Naive thymus-derived CD4-positive, alpha-beta T cell (primary cell): ENCODE measurements at regions not wholly inside any gene's neighbourhood (a gene's known extent, or its start where the extent isn't known, plus 50 kb on each side); places are given as distances from the start of the nearest gene placed in this dataset.

ENCODE experiments used
- ATAC-seq: fragments of 150-1000 bp; cut with Tn5 transposase; 2 replicates; pipeline ENCODE4 v1.10.0; 2021; ENCODE audit warnings: mild to moderate bottlenecking, moderate library complexity
- CTCF ChIA-PET: fragments of 350-600 bp; sonication (Branson Sonifier 250); formaldehyde crosslinking; loops from one replicate; lab custom pipeline; 2021; ENCODE audit warnings: antibody characterized with exemption; lab: Charles Lee
- POLR2A ChIA-PET: fragments of 350-600 bp; sonication (Branson Sonifier 250); formaldehyde crosslinking; loops from one replicate; lab custom pipeline; 2021; ENCODE audit warnings: antibody characterized with exemption, inconsistent platforms; lab: Charles Lee
- DNase-seq, 9 donors: peaks; one replicate each; pipeline versions ENCODE4 v3.0.0 to v3.0.0-alpha.2; 2020 to 2022; ENCODE audit warnings: mixed read lengths in 1 of 9
- H3K27ac ChIP-seq: one replicate; pipeline ENCODE4 v1.7.0; 2013; ENCODE audit warnings: mild to moderate bottlenecking, low read depth, low read length, moderate library complexity
- H3K27me3 ChIP-seq, 2 donors: one replicate each; pipeline ENCODE4 v1.7.0; 2013; ENCODE audit warnings: low read length in 2 of 2, mild to moderate bottlenecking in 2 of 2, moderate library complexity in 2 of 2; ENCODE audit not compliant: control insufficient read depth in 2 of 2, insufficient read depth in 2 of 2
- H3K36me3 ChIP-seq, 3 experiments: 1 replicate in 2 of 3; 2 replicates in 1 of 3; pipeline ENCODE4 v1.7.0; 2013; ENCODE audit warnings: low read length in 3 of 3, mild to moderate bottlenecking in 3 of 3, moderate library complexity in 1 of 3; ENCODE audit not compliant: insufficient read depth in 3 of 3, control insufficient read depth in 2 of 3
- H3K4me1 ChIP-seq, 2 donors: one replicate each; pipeline ENCODE4 v1.7.0; 2013; ENCODE audit warnings: low read length in 2 of 2, mild to moderate bottlenecking in 2 of 2, moderate library complexity in 1 of 2; ENCODE audit not compliant: control insufficient read depth in 2 of 2, insufficient read depth in 2 of 2
- H3K4me3 ChIP-seq: 2 replicates; pipeline ENCODE4 v1.7.0; 2013; ENCODE audit warnings: mild to moderate bottlenecking, low read length
- H3K9me3 ChIP-seq, 3 experiments: 1 replicate in 2 of 3; 2 replicates in 1 of 3; pipeline ENCODE4 v1.7.0; 2013; ENCODE audit warnings: low read length in 3 of 3; ENCODE audit not compliant: control insufficient read depth in 2 of 3
- H3K27ac Mint-ChIP-seq, 9 donors: one replicate each; pipeline ENCODE4 v1.8.0; 2020 to 2022; ENCODE audit warnings: mixed read lengths in 9 of 9, mild to moderate bottlenecking in 8 of 9, moderate library complexity in 5 of 9, inconsistent platforms in 2 of 9
- H3K27me3 Mint-ChIP-seq, 5 donors: one replicate each; pipeline ENCODE4 v1.8.0; 2021 to 2022; ENCODE audit warnings: mixed read lengths in 5 of 5, mild to moderate bottlenecking in 1 of 5
- H3K36me3 Mint-ChIP-seq, 5 donors: one replicate each; pipeline ENCODE4 v1.8.0; 2020 to 2022; ENCODE audit warnings: mixed read lengths in 5 of 5, mild to moderate bottlenecking in 3 of 5, inconsistent platforms in 1 of 5
- H3K4me1 Mint-ChIP-seq, 7 donors: one replicate each; pipeline ENCODE4 v1.8.0; 2020 to 2022; ENCODE audit warnings: mixed read lengths in 7 of 7, mild to moderate bottlenecking in 3 of 7, inconsistent platforms in 1 of 7
- H3K4me3 Mint-ChIP-seq, 10 donors: one replicate each; pipeline ENCODE4 v1.8.0; 2020 to 2022; ENCODE audit warnings: mild to moderate bottlenecking in 10 of 10, mixed read lengths in 10 of 10, moderate library complexity in 6 of 10, inconsistent platforms in 2 of 10
- H3K9me3 Mint-ChIP-seq, 11 donors: one replicate each; pipeline ENCODE4 v1.8.0; 2020 to 2022; ENCODE audit warnings: mixed read lengths in 11 of 11, mild to moderate bottlenecking in 4 of 11, inconsistent platforms in 1 of 11, moderate library complexity in 1 of 11
- intact Hi-C, 2 donors: fragments of 100-400 bp; cut with micrococcal nuclease; formaldehyde crosslinking; loops; one replicate each; pipeline ENCODE4 v1.15.1; 2023

DNA sequence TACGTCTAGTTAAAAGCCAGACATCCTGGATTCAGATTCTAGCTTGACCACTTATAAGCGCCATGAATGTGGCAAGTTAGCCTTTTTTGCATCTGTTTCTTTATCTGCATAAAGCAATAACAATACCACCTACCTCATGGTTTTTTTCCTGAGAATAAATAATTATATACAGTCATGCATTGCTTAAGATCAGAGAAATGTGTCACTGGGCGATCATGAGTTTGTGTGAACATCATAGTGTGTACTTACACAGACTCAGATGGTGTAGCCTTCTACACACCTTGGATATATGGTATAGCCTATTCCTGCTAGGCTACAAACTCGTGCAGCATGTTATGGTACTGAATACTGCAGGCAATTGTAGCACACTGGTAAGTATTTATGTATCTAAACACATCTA lies 84.7 kb upstream of the PELI1 start:
- ChIA-PET CTCF (interaction anchor here (0.8 to 1.0 kb wide), 2 partner anchors 98 to 189 kb away, joined by 5 read pairs; no protein-coding TSS in a partner anchor), POLR2A (interaction anchor here (0.8 to 2.4 kb wide), 6 partner anchors 11 to 96 kb away, joined by 3 to 16 read pairs (median 4); no protein-coding TSS in a partner anchor)
- ATAC-seq (no peak), DNase-seq (no peak)
- peak overlapping the region; percentile 86 to 100 (median 95) for H3K4me3 Mint-ChIP-seq
- Histone ChIP-seq H3K4me3 (peak overlapping the region; percentile 48), H3K9me3 (no peaks in the 10 kb centered on the region), H3K36me3 (no peaks in the 10 kb centered on the region), H3K27ac (peak overlapping the region; percentile 78), H3K27me3 (no peaks in the 10 kb centered on the region), H3K4me1 (peaks cover 0 to 10% of the 10 kb centered on the region in 2 donors)
- H3K4me1 Mint-ChIP-seq: peaks cover 11 to 40% (median 33%) of the 10 kb centered on the region in 7 donors
- peaks cover 0 to 3% (median 0%) of the 10 kb centered on the region in 11 donors for H3K9me3 Mint-ChIP-seq
- H3K27me3 Mint-ChIP-seq: no peaks in the 10 kb centered on the region
- peak overlapping the region; percentile 83 to 99 (median 95) for H3K27ac Mint-ChIP-seq
- peaks cover 0 to 14% (median 4%) of the 10 kb centered on the region in 5 donors for H3K36me3 Mint-ChIP-seq
- intact Hi-C loops: loop anchor here (1.0 to 10.0 kb wide), 10 partner anchors 14 to 644 kb away; partner anchors contain the start of genes PELI1 (in 2 of the 2), MDH1 (in 1 of the 2), UGP2 (in 1 of the 2) and WDPCP (in 1 of the 2)

- DNase-seq: no peak
- Mint-ChIP-seq H3K27me3 (no peaks in the 10 kb centered on the region), H3K9me3 (no peaks in the 10 kb centered on the region), H3K27ac (no peak overlapping the region), H3K36me3 (peaks cover 0 to 9% (median 4%) of the 10 kb centered on the region in 5 donors), H3K4me3 (no peak overlapping the region), H3K4me1 (peaks cover 10 to 31% (median 24%) of the 10 kb centered on the region in 7 donors)
- no peak overlapping the region for H3K27ac ChIP-seq
- peaks cover 0 to 6% of the 10 kb centered on the region in 2 donors for H3K4me1 ChIP-seq
- no peak for ATAC-seq
- H3K9me3 ChIP-seq: no peaks in the 10 kb centered on the region
- intact Hi-C loops: no loop called here
- no peaks in the 10 kb centered on the region for H3K36me3 ChIP-seq
- H3K27me3 ChIP-seq: no peaks in the 10 kb centered on the region
- POLR2A ChIA-PET: interaction anchor here (0.5 kb wide), 1 partner anchor 115 kb away, joined by 4 read pairs; no protein-coding TSS in a partner anchor
- no peak overlapping the region for H3K4me3 ChIP-seq
- CTCF ChIA-PET: no interaction called here
These were observed 86.3 kb upstream of the PELI1 start for GRCh38 chr2:64230540-64230939.

- Mint-ChIP-seq H3K9me3 (no peaks in the 10 kb centered on the region), H3K4me3 (no peak overlapping the region), H3K27ac (peak overlapping the region in 2 of 9 donors; percentile 17 to 47), H3K36me3 (peaks cover 0 to 9% (median 7%) of the 10 kb centered on the region in 5 donors), H3K27me3 (no peaks in the 10 kb centered on the region), H3K4me1 (peaks cover 10 to 31% (median 24%) of the 10 kb centered on the region in 7 donors)
- Histone ChIP-seq H3K4me1 (peaks cover 0 to 6% of the 10 kb centered on the region in 2 donors), H3K4me3 (no peak overlapping the region), H3K36me3 (no peaks in the 10 kb centered on the region), H3K27ac (no peak overlapping the region), H3K9me3 (no peaks in the 10 kb centered on the region), H3K27me3 (no peaks in the 10 kb centered on the region)
- CTCF ChIA-PET: no interaction called here
- ATAC-seq: no peak
- intact Hi-C loops: no loop called here
- POLR2A ChIA-PET: interaction anchor here (0.6 to 1.6 kb wide), 2 partner anchors 17 to 68 kb away, joined by 4 to 7 read pairs; no protein-coding TSS in a partner anchor
- DNase-seq: no peak
These were observed 88.0 kb upstream of the PELI1 start for GRCh38 chr2:64232266-64232665.

DNA sequence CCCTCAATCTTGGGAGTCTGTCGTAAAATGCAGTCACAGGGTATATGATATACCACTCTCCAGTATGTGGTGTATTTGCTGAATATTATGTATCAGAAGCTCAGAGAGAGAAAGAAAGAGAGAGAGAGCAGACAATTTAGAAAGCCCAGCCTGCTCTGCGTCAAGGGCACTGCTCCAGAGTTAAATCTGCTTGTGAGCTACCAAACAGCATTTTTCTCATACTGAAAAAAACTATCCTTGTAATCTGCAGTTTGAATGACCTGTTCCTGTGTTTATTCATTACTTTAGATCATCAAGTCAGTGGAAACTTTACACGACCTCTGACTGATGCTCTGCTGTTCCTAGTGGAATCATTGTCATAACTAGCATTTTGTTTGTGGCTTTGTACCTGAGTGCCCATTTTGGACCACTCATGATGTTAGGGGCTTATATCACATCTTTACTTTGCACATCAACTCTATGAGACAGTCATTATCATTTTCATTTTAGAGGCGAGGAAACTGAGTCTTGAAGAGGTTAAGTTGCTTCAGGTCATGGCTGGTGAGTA lies 89.2 kb upstream of the PELI1 start:
- H3K27me3 Mint-ChIP-seq: no peaks in the 10 kb centered on the region
- Histone ChIP-seq H3K4me3 (no peak overlapping the region), H3K27me3 (no peaks in the 10 kb centered on the region), H3K27ac (no peak overlapping the region), H3K36me3 (no peaks in the 10 kb centered on the region), H3K4me1 (peaks cover 0 to 6% of the 10 kb centered on the region in 2 donors), H3K9me3 (no peaks in the 10 kb centered on the region)
- peaks cover 0 to 9% (median 7%) of the 10 kb centered on the region in 5 donors for H3K36me3 Mint-ChIP-seq
- H3K27ac Mint-ChIP-seq: peak overlapping the region in 1 of 9 donors; percentile 8
- ATAC-seq (no peak), DNase-seq (no peak)
- no peak overlapping the region for H3K4me3 Mint-ChIP-seq
- intact Hi-C loops: no loop called here
- no peaks in the 10 kb centered on the region for H3K9me3 Mint-ChIP-seq
- ChIA-PET POLR2A (interaction anchor here (0.5 to 0.6 kb wide), 2 partner anchors 88 to 328 kb away, joined by 3 read pairs; no protein-coding TSS in a partner anchor), CTCF (no interaction called here)
- peaks cover 6 to 21% (median 15%) of the 10 kb centered on the region in 7 donors for H3K4me1 Mint-ChIP-seq

- ATAC-seq (no peak), DNase-seq (no peak)
- Histone ChIP-seq H3K9me3 (no peaks in the 10 kb centered on the region), H3K4me3 (no peak overlapping the region), H3K36me3 (no peaks in the 10 kb centered on the region), H3K27me3 (no peaks in the 10 kb centered on the region), H3K27ac (no peak overlapping the region), H3K4me1 (peaks cover 0 to under 1% of the 10 kb centered on the region in 2 donors)
- ChIA-PET POLR2A (no interaction called here), CTCF (no interaction called here)
- Mint-ChIP-seq H3K4me1 (peaks cover 2 to 14% (median 9%) of the 10 kb centered on the region in 7 donors), H3K36me3 (peaks cover 0 to 14% (median 7%) of the 10 kb centered on the region in 5 donors), H3K27ac (no peak overlapping the region), H3K9me3 (no peaks in the 10 kb centered on the region), H3K4me3 (no peak overlapping the region), H3K27me3 (no peaks in the 10 kb centered on the region)
- intact Hi-C loops: no loop called here
These were observed 89.9 kb upstream of the PELI1 start for GRCh38 chr2:64234150-64234549.

- no peak overlapping the region for H3K27ac ChIP-seq
- intact Hi-C loops: no loop called here
- Mint-ChIP-seq H3K27me3 (no peaks in the 10 kb centered on the region), H3K4me1 (peaks cover 2 to 10% (median 6%) of the 10 kb centered on the region in 7 donors), H3K36me3 (peaks cover 0 to 14% (median 7%) of the 10 kb centered on the region in 5 donors), H3K27ac (no peak overlapping the region), H3K9me3 (no peaks in the 10 kb centered on the region), H3K4me3 (no peak overlapping the region)
- no peak for DNase-seq
- no peaks in the 10 kb centered on the region for H3K9me3 ChIP-seq
- ChIA-PET POLR2A (interaction anchor here (1.0 kb wide), 1 partner anchor 11 kb away, joined by 4 read pairs; no protein-coding TSS in a partner anchor), CTCF (no interaction called here)
- ATAC-seq: no peak
- no peaks in the 10 kb centered on the region for H3K36me3 ChIP-seq
- H3K27me3 ChIP-seq: no peaks in the 10 kb centered on the region
- no peak overlapping the region for H3K4me3 ChIP-seq
- H3K4me1 ChIP-seq: no peaks in the 10 kb centered on the region
These were observed 90.6 kb upstream of the PELI1 start for GRCh38 chr2:64234785-64235184.
